Transverse colon (tissue), 4 donors: ENCODE measurements at regions not wholly inside any gene's neighbourhood (a gene's known extent, or its start where the extent isn't known, plus 50 kb on each side); places are given as distances from the start of the nearest gene placed in this dataset.

Experiments
- DNase-seq: peaks from one replicate; pipeline ENCODE4 v3.0.0-alpha.2; 2019
- H3K27ac ChIP-seq, 4 donors: fragments of 200-600 bp; sonication (generic); 2 replicates each; pipeline ENCODE4 v1.5.1; 2016 to 2018; ENCODE audit warnings: inconsistent platforms in 4 of 4
- H3K27me3 ChIP-seq: fragments of 200-600 bp; sonication (generic); 2 replicates; pipeline ENCODE4 v1.5.1; 2017; ENCODE audit warnings: inconsistent platforms
- H3K36me3 ChIP-seq, 4 donors: fragments of 200-600 bp; sonication (generic); 2 replicates each; pipeline ENCODE4 v1.5.1; 2017 to 2019; ENCODE audit warnings: inconsistent platforms in 4 of 4
- H3K4me1 ChIP-seq, 4 donors: fragments of 200-600 bp; sonication (generic); 2 replicates each; pipeline ENCODE4 v1.5.1; 2017 to 2020; ENCODE audit warnings: inconsistent platforms in 4 of 4
- H3K4me3 ChIP-seq, 4 donors: fragments of 200-600 bp; sonication (generic); 1 replicate in 1 of 4; 2 replicates in 3 of 4; pipeline versions ENCODE4 v1.5.1 to v1.6.1; 2017 to 2019; ENCODE audit warnings: inconsistent platforms in 4 of 4
- H3K9me3 ChIP-seq, 2 donors: fragments of 200-600 bp; sonication (generic); 2 replicates each; pipeline ENCODE4 v1.5.1; 2017 to 2019; ENCODE audit warnings: inconsistent platforms in 2 of 2
- EP300 ChIP-seq: sonication (generic); formaldehyde crosslinking; IDR thresholded peaks from one replicate; pipeline ENCODE4 v1.6.1; 2017; ENCODE audit warnings: antibody characterized with exemption, low read depth
- POLR2A ChIP-seq: fragments of 450-650 bp; IDR thresholded peaks from one replicate; pipeline ENCODE4 v1.6.1; 2016; ENCODE audit warnings: antibody characterized with exemption, mild to moderate bottlenecking, moderate library complexity
- POLR2AphosphoS5 ChIP-seq, 3 donors: sonication (generic); formaldehyde crosslinking; IDR thresholded peaks; one replicate each; pipeline ENCODE4 v1.6.1; 2016; ENCODE audit warnings: antibody characterized with exemption in 3 of 3
- WGBS, 2 donors: methylation state at CpG; one replicate each; pipeline ENCODE4 v1.1.5; 2018; ENCODE audit warnings: low coverage in 1 of 2; 5-methylcytosine and 5-hydroxymethylcytosine counted together
- in situ Hi-C, 4 donors: fragments of 200-750 bp; cut with MboI; loops; one replicate each; pipeline versions ENCODE4 v1.15.0 to v1.15.1; 2017; ENCODE audit warnings: low sequenced_read_pairs in 3 of 4, low pct_ligation_motif_present in 1 of 4, low pct_unique_long_range_greater_than_20kb in 1 of 4
- intact Hi-C: fragments of 100-400 bp; cut with DNase I; formaldehyde crosslinking; loops from one replicate; pipeline ENCODE4 v1.15.1; 2023; ENCODE audit warnings: low total_unique reads
- TF ChIP-seq, protein P1 (sequence below), 5 experiments: fragments of 200-600 bp in 3 of 5; fragments of 450-650 bp in 2 of 5; sonication (generic) in 3 of 5; IDR thresholded peaks; 1 replicate in 2 of 5; 2 replicates in 3 of 5; pipeline ENCODE4 v1.5.1; 2016 to 2017; ENCODE audit warnings: antibody characterized with exemption in 5 of 5, inconsistent platforms in 3 of 5, mild to moderate bottlenecking in 2 of 5, moderate library complexity in 1 of 5

DNA sequence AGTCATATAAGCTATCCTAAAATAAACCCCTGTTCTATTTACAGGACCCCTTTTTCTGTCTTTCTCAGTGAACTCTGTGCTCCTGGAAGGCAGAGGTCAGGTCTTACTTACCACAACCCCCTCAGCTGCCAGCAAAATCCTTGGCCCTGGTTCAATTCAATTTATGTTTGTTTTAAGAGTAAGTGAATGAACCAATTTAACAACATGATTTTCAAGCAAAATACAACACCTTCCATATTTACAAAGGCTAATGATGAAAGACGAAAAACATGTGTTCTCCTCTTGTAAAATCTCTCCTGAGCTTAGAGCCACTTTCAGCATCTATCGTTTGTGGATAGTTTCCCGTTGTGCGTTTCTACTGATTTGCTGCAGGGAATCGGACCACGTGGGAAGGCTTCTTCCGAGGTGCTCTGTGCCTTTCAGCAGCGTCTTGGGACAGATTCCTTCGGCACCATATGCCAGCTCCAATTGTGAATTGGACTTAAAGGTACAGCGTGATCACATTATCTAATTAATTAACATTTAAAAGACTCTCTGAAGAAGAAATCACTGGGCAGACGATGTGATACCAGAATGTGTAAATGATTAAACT is 411.7 kb downstream of the IRS2 start:
- intact Hi-C loops: no loop called here
- no peaks in the 10 kb centered on the region for H3K36me3 ChIP-seq
- no peaks in the 10 kb centered on the region for H3K9me3 ChIP-seq
- H3K27ac ChIP-seq: no peak overlapping the region
- DNase-seq: no peak
- in situ Hi-C loops: no loop called here
- H3K4me3 ChIP-seq: no peak overlapping the region
- 57 to 63% methylated on average over 8 to 11 of the region's 11 CpGs for WGBS, 2 donors
- no peaks in the 10 kb centered on the region for H3K27me3 ChIP-seq
- TF ChIP-seq EP300 (no peak), POLR2AphosphoS5 (IDR thresholded peaks at IDR 0.05) (no peak), POLR2A (no peak)
- TF ChIP-seq, protein P1, sequence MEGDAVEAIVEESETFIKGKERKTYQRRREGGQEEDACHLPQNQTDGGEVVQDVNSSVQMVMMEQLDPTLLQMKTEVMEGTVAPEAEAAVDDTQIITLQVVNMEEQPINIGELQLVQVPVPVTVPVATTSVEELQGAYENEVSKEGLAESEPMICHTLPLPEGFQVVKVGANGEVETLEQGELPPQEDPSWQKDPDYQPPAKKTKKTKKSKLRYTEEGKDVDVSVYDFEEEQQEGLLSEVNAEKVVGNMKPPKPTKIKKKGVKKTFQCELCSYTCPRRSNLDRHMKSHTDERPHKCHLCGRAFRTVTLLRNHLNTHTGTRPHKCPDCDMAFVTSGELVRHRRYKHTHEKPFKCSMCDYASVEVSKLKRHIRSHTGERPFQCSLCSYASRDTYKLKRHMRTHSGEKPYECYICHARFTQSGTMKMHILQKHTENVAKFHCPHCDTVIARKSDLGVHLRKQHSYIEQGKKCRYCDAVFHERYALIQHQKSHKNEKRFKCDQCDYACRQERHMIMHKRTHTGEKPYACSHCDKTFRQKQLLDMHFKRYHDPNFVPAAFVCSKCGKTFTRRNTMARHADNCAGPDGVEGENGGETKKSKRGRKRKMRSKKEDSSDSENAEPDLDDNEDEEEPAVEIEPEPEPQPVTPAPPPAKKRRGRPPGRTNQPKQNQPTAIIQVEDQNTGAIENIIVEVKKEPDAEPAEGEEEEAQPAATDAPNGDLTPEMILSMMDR (IDR thresholded peaks at IDR 0.05): no peak
- no peaks in the 10 kb centered on the region for H3K4me1 ChIP-seq

DNA sequence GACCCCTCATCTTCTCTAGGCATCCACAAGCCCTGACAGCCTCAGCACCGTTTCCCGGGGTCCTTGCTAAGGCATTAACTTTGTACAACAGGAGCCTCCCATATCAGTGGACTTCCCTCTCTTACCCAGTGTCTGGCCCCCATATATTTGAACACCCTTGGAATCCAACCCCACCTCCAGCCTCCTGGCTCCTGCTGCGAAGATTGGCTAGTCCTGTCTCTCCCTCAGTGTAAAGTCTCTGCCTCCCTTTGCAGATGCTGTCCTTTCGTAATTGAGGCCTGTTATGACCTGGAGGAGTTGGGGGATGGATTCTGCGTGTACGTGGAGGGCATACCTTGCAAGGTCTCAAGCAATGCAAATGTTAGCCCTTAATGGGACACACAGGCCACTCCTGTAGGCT is 413.7 kb downstream of the IRS2 start:
- in situ Hi-C loops (no loop called here), intact Hi-C loops (no loop called here)
- H3K27me3 ChIP-seq: no peaks in the 10 kb centered on the region
- no peaks in the 10 kb centered on the region for H3K36me3 ChIP-seq
- no peak for DNase-seq
- H3K9me3 ChIP-seq: no peaks in the 10 kb centered on the region
- no peaks in the 10 kb centered on the region for H3K4me1 ChIP-seq
- no peak overlapping the region for H3K27ac ChIP-seq
- no peak overlapping the region for H3K4me3 ChIP-seq
- WGBS, 2 donors: 89 to 94% methylated on average over 3 to 6 of the region's 6 CpGs
- no peak for TF ChIP-seq POLR2A
- no peak for TF ChIP-seq POLR2AphosphoS5 (IDR thresholded peaks at IDR 0.05)
- TF ChIP-seq EP300: no peak
- TF ChIP-seq, protein P1 (IDR thresholded peaks at IDR 0.05): no peak

DNA sequence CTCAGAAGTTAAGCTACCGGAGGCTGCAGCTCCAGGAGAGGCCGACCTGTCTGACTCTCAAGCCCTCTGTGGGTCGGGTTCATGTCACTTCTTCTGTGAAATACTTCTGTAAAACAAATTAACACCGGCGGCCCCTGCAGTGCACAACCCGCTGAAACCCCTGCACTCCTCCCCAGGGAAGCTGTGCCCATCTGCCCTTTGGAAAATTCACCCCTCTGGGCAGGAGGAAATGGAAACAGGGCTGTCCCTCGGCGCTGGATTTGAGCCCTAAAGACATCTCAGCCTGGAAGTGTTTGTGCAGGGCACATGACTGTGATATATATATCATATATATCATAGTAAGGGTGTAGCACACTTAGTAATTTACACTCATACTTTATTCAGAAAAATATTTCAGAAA is 415.3 kb downstream of the IRS2 start:
- Histone ChIP-seq H3K9me3 (no peaks in the 10 kb centered on the region), H3K4me3 (no peak overlapping the region), H3K36me3 (no peaks in the 10 kb centered on the region), H3K27ac (no peak overlapping the region), H3K27me3 (no peaks in the 10 kb centered on the region), H3K4me1 (no peaks in the 10 kb centered on the region)
- no peak for DNase-seq
- no peak for TF ChIP-seq POLR2A
- TF ChIP-seq POLR2AphosphoS5 (IDR thresholded peaks at IDR 0.05): no peak
- TF ChIP-seq, protein P1 (IDR thresholded peaks at IDR 0.05): no peak
- TF ChIP-seq EP300: no peak
- intact Hi-C loops: no loop called here
- 33 to 73% methylated on average over 1 to 8 of the region's 8 CpGs for WGBS, 2 donors
- in situ Hi-C loops: no loop called here

- TF ChIP-seq POLR2A (no peak), EP300 (no peak), POLR2AphosphoS5 (IDR thresholded peaks at IDR 0.05) (no peak)
- TF ChIP-seq, protein P1 (IDR thresholded peaks at IDR 0.05): no peak
- 90 to 93% methylated on average over 3 to 10 of the region's 10 CpGs for WGBS, 2 donors
- Histone ChIP-seq H3K4me3 (no peak overlapping the region), H3K4me1 (no peaks in the 10 kb centered on the region), H3K36me3 (no peaks in the 10 kb centered on the region), H3K27me3 (no peaks in the 10 kb centered on the region), H3K9me3 (no peaks in the 10 kb centered on the region), H3K27ac (no peak overlapping the region)
- in situ Hi-C loops: no loop called here
- intact Hi-C loops: no loop called here
- no peak for DNase-seq
These were observed 415.9 kb downstream of the IRS2 start for GRCh38 chr13:109370496-109370895.
